Epithelial cell of esophagus (primary cell): ENCODE measurements at regions not wholly inside any gene's neighbourhood (a gene's known extent, or its start where the extent isn't known, plus 50 kb on each side); places are given as distances from the start of the nearest gene placed in this dataset.

Source experiments
- DNase-seq: peaks from one replicate; pipeline ENCODE4 v3.0.0; 2010; ENCODE audit warnings: low read depth
- H3K4me3 ChIP-seq: 2 replicates; pipeline ENCODE4 v1.5.1; 2011; ENCODE audit warnings: mild to moderate bottlenecking, low read length, control low read depth
- CTCF ChIP-seq: IDR thresholded peaks from 2 replicates; pipeline ENCODE4 v1.5.1; 2011; ENCODE audit warnings: low read depth, mild to moderate bottlenecking, low read length, control low read depth, inconsistent platforms; ENCODE audit not compliant: insufficient read depth; ENCODE audit errors: missing control alignments

DNA sequence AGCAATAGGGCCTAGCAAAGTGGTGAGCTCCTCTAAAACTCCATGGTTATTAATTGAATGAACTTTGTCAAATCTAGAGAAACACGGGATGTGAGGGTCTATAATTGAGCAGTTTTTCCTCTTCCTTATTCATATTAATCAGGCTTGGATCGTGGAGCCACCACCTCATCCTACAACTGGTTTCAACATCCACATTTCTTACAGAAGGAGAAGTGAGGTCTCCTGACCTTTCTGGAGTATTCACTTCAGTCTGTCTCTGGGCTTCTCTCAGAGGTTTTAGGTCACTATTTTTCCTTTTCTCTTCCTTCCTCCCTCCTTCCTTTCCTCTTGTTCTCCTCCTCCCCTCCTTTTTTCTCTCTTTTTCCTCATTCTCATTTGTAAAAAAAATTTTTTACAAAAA lies 177.3 kb upstream of the ACTBL2 start:
- no peak for TF ChIP-seq CTCF
- no peak for DNase-seq
- H3K4me3 ChIP-seq: no peak overlapping the region

- DNase-seq: no peak
- no peak for TF ChIP-seq CTCF
- H3K4me3 ChIP-seq: no peak overlapping the region
These were observed 175.4 kb upstream of the ACTBL2 start for GRCh38 chr5:57658018-57658417.

GRCh38 chr5:57655228-57655627 lies 172.6 kb upstream of the ACTBL2 start:
- DNase-seq: no peak
- TF ChIP-seq CTCF: no peak
- no peak overlapping the region for H3K4me3 ChIP-seq

DNA sequence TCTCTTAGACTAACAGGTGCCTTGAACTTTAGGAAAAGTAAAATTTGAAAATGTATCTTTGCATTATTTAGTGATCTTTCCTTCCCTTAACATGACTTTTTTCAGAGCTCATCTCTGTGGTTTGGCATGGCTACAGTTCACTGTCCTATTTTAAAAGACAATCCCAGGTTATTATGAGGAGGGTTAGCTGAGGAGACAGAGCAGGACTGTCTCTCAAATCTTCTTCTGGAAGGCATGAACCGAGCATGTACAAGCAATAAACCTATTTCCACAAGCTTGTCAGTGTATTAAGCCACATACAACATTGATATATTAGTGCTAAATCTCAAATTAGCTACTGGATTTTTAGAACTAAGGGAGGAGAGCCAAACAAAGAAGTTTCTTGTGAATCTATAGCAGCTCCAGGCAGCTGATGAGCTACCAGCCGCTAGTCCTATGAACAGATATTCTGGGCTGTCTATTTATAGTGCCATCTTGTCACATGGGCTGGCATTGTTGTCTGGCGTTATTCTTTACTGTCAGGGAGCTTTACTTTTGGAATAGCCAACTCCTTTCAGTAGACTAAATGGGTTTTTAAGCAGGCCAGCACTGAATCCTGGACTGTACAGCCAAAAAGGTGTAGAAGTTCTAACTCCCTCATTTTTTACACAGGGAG lies 171.2 kb upstream of the ACTBL2 start:
- TF ChIP-seq CTCF: no peak
- H3K4me3 ChIP-seq: no peak overlapping the region
- no peak for DNase-seq

GRCh38 chr5:57651127-57651526 lies 168.5 kb upstream of the ACTBL2 start:
- no peak for DNase-seq
- H3K4me3 ChIP-seq: no peak overlapping the region
- TF ChIP-seq CTCF: no peak

GRCh38 chr5:57650360-57651069 lies 167.9 kb upstream of the ACTBL2 start:
- H3K4me3 ChIP-seq: no peak overlapping the region
- peak; percentile 90 for TF ChIP-seq CTCF
- peak; percentile 80 for DNase-seq

GRCh38 chr5:57642698-57643097 lies 160.1 kb upstream of the ACTBL2 start:
- DNase-seq: no peak
- H3K4me3 ChIP-seq: no peak overlapping the region
- no peak for TF ChIP-seq CTCF
